ENCODE measurements at regions not wholly inside any gene's neighbourhood (a gene's known extent, or its start where the extent isn't known, plus 50 kb on each side); places are given as distances from the start of the nearest gene placed in this dataset.

- FAIRE-seq (no peak), DNase-seq (ENCODE audit: insufficient read length, low spot score) (no peak)
- TF ChIP-seq POLR2A (IDR thresholded peaks at IDR 0.05; ENCODE audit: low read depth, low read length): no peak
These were observed 486.6 kb downstream of the ARHGEF28 start for GRCh38 chr5:74112372-74113195.

- FAIRE-seq (no peak), DNase-seq (ENCODE audit: insufficient read length, low spot score) (no peak)
- no peak for TF ChIP-seq POLR2A (IDR thresholded peaks at IDR 0.05; ENCODE audit: low read depth, low read length)
These were observed 485.8 kb downstream of the ARHGEF28 start for GRCh38 chr5:74111764-74112163.

GRCh38 chr5:74109344-74109743 is 483.3 kb downstream of the ARHGEF28 start:
- TF ChIP-seq POLR2A (IDR thresholded peaks at IDR 0.05; ENCODE audit: low read depth, low read length): no peak
- FAIRE-seq (no peak), DNase-seq (ENCODE audit: insufficient read length, low spot score) (no peak)

DNA sequence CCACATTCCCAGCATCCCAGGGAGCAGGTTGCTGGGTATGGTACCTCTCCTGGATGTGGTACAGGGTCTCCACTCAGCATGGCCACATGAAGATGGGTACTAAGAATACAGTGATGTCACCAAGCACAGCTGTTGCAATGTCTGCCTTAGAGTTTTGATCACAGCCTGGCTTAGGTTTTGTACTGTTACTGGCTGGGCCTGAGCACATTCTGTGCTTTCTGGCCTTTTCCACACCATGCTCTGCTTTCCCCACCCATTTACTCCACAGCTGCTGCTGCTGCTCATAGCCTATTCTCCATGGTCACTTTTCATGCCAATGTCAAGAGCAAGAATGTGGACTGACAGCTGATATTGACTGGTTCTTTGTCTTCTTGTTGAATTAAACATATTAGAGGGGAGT is 481.9 kb downstream of the ARHGEF28 start:
- no peak for TF ChIP-seq POLR2A (IDR thresholded peaks at IDR 0.05; ENCODE audit: low read depth, low read length)
- DNase-seq (ENCODE audit: insufficient read length, low spot score) (no peak), FAIRE-seq (no peak)

DNA sequence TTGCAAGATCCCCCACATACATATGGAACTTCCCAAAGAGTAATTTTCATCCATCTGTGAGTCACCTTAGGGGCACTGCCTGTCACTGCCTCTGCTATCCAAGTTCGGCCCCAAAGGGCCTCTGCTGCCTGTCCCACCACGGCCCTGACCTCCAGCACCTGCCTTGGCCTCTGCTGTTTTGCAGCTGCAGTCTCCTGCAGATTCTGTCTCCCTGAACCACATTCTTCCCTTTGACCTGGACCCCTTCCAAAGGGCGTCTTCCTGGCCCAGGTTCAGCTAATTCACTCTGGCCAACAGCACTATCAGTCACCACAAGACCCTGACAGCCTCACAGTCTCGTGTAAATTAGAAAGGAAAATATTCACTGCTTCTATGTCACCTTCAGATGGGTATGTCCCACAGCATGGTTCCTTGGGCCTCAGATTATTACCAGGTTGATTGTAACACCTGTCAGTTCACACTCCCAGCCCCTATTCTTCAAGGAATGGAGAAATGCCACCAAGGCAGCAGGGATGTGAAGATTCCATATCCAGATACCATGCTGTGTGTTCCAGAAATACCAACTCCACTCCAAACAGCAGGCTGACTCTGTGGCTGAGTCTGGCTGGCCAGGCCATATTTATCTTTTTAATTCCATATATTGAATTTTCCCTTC is 479.3 kb downstream of the ARHGEF28 start:
- no peak for FAIRE-seq
- no peak for DNase-seq (ENCODE audit: insufficient read length, low spot score)
- no peak for TF ChIP-seq POLR2A (IDR thresholded peaks at IDR 0.05; ENCODE audit: low read depth, low read length)

DNA sequence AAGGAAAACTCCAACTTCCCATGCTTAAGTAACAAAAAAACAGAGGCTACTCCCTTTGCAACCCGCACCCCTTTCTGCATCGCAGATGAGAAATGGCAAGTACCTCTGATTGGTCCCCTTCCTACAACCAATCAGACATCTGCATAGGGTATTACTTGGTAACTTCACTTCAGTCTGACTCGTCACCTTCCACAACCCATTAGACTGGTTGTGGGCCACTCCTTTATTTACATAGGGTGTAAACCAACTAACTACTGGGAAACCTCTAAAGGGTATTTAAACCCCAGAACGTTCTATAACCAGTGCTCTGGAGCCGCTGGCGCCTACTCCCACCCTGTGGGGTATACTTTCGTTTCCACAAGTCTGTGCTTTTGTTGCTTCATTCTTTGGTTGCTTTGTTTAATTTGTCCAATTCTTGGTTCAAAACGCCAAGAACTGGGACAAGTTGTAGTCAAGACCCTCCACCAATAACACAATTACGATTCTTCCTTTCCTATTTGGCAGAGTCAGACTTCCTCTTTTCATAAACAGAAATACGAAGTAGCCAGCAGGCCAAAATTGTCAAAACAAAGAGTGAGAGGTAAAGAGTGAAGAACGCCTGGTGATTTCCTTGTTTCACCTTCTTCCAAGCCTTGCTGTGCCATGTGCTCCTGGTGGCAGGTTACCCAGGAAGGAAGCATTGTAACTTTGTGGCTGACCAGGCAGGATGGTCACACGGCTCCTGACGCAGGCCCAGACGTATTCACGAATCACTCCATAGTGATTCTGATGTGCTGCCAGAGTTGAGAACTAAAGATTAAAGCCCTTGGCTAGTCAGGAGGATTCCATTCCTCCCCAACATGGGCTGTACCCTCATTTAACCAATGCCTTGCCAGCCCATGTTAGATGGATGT is 477.4 kb downstream of the ARHGEF28 start:
- TF ChIP-seq POLR2A (IDR thresholded peaks at IDR 0.05; ENCODE audit: low read depth, low read length): no peak
- DNase-seq (ENCODE audit: insufficient read length, low spot score) (no peak), FAIRE-seq (no peak)

- TF ChIP-seq POLR2A (IDR thresholded peaks at IDR 0.05; ENCODE audit: low read depth, low read length): no peak
- FAIRE-seq (no peak), DNase-seq (ENCODE audit: insufficient read length, low spot score) (no peak)
These were observed 474.3 kb downstream of the ARHGEF28 start for GRCh38 chr5:74100268-74100665.

DNA sequence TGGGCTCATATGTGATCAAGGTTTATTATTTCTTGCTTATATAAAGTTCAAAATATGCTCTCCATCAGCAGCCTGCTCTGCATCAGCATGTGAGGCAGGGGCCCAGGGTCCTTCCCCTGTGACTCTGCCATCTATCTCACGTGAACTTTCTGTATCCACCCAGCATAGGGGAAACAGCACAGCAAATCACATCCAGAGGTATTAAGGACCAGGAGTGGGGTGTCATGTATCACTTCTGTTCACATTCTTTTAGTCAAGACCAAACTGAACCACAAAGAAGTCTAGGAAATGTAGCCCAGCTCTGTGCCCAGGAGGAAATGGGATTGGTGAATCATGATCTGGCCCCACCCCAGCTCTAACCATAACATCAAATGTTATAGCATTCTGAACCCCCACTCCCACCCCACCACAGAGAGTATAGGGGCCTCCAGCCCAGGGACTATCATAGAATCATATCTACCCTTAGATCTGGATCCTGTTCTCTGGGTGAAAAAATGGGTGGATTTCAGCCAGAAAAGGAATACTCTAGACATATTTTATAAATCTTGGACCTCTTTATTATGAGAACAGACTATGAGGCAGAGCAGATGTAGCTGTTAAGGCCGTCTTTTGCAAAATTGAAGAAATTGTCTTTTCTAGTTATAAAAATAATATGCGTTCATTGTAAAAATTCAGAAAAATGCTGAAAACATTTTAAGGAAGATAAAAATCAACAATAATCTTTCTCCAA is 473.7 kb downstream of the ARHGEF28 start:
- no peak for TF ChIP-seq POLR2A (IDR thresholded peaks at IDR 0.05; ENCODE audit: low read depth, low read length)
- no peak for FAIRE-seq
- no peak for DNase-seq (ENCODE audit: insufficient read length, low spot score)

DNA sequence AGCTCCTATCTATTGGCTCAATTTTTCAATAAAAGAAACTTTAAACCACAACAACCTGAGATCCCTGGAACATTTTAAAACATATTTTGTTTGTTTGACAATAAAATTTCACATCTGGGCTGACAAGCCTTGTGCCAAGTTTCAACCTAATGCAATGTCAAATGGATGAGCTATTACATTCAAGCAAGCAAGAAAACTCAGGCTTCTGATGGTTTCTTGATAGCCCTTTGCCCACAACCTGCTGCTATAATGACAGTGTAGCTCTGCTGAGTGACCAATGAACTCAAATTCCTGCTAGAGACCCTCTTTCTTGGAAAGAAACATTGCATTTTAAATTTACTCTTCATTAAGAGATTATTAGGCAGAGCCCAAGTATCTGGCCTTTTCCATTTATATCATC is 472.9 kb downstream of the ARHGEF28 start:
- no peak for FAIRE-seq
- DNase-seq (ENCODE audit: insufficient read length, low spot score): no peak
- TF ChIP-seq POLR2A (IDR thresholded peaks at IDR 0.05; ENCODE audit: low read depth, low read length): no peak

DNA sequence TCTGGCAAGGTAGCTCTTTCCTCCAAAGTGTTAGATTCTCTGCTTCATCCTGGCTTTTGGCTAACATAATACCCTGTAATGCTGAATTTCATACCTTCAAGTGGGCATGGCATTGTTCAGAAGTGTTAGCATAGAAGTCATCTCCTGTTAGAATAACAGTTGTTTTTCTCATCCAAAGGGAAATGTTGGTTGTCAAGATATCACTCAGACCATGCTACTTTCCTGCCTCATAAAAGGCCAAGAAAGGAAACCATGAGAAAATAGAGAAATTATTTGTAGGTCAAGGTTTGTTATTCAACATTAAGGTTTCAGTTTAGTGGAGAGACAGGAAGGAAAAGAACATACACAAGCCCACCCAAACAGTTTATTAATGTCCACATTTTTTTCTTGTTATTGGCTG is 472.5 kb downstream of the ARHGEF28 start:
- TF ChIP-seq POLR2A (IDR thresholded peaks at IDR 0.05; ENCODE audit: low read depth, low read length): no peak
- FAIRE-seq (no peak), DNase-seq (ENCODE audit: insufficient read length, low spot score) (no peak)

DNA sequence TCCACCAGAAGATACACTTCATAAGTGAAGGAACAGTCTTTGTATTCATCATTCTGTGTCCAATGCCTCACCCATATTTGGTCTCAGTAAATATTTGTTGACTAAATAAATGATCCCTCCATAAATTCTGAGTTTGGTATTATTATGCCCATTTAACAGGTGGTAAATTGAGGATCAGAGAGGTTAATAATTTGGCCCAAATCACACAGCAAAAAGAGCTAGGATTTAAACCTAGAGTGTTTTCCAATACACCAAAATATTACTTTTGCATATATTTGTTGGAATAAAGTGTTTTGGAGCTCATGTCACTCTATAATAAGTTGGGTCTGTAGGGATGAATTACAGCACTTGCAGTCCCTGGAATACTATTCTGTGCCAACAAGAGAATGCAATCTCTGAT is 470.3 kb downstream of the ARHGEF28 start:
- TF ChIP-seq POLR2A (IDR thresholded peaks at IDR 0.05; ENCODE audit: low read depth, low read length): no peak
- DNase-seq (ENCODE audit: insufficient read length, low spot score) (no peak), FAIRE-seq (no peak)

GRCh38 chr5:74095871-74096270 is 469.9 kb downstream of the ARHGEF28 start:
- DNase-seq (ENCODE audit: insufficient read length, low spot score): no peak
- no peak for FAIRE-seq
- TF ChIP-seq POLR2A (IDR thresholded peaks at IDR 0.05; ENCODE audit: low read depth, low read length): no peak

DNA sequence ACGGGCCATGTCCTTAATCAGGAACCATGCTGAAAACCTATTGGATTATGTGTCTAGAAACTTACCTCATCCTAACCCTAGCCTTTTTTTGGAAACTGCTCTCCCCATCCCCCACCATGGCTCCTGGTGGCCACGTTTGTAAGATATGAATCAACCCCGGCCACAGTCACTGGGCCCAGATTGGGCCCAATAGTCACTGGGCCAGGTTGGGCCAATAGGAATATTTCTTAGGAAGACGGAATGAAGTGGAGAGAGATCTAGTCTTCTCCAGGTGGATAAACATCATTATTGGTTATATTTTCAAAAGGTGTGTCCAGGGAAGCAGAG is 468.7 kb downstream of the ARHGEF28 start:
- no peak for TF ChIP-seq POLR2A (IDR thresholded peaks at IDR 0.05; ENCODE audit: low read depth, low read length)
- no peak for FAIRE-seq
- no peak for DNase-seq (ENCODE audit: insufficient read length, low spot score)
